Heart right ventricle (tissue), 16 donors: ENCODE measurements at regions not wholly inside any gene's neighbourhood (a gene's known extent, or its start where the extent isn't known, plus 50 kb on each side); places are given as distances from the start of the nearest gene placed in this dataset.

Source experiments
- ATAC-seq, 8 donors: fragments of 200-7000 bp; cut with Tn5 transposase; one replicate each; pipeline ENCODE4 v1.9.1; 2020; ENCODE audit warnings: mild to moderate bottlenecking in 8 of 8, moderate library complexity in 8 of 8, moderate number of reproducible peaks in 1 of 8
- DNase-seq, 2 donors: peaks; one replicate each; pipeline ENCODE4 v3.0.0-alpha.2; 2020
- H3K27ac ChIP-seq, 10 donors: fragments of 200-600 bp; sonication (generic) in 2 of 10; one replicate each; pipeline versions ENCODE4 v1.5.0 to v1.8.0; 2020 to 2022; ENCODE audit warnings: mild to moderate bottlenecking in 3 of 10
- H3K27me3 ChIP-seq, 7 donors: fragments of 200-600 bp; one replicate each; pipeline ENCODE4 v1.8.0; 2021 to 2022; ENCODE audit warnings: mild to moderate bottlenecking in 2 of 7
- H3K36me3 ChIP-seq, 9 donors: fragments of 200-600 bp; sonication (generic) in 1 of 9; one replicate each; pipeline versions ENCODE4 v1.5.0 to v1.8.0; 2020 to 2022; ENCODE audit warnings: mild to moderate bottlenecking in 2 of 9
- H3K4me1 ChIP-seq, 9 donors: fragments of 200-600 bp; sonication (generic) in 1 of 9; one replicate each; pipeline versions ENCODE4 v1.5.0 to v1.8.0; 2020 to 2022; ENCODE audit warnings: mild to moderate bottlenecking in 4 of 9
- H3K4me3 ChIP-seq, 10 donors: fragments of 200-600 bp; sonication (generic) in 2 of 10; one replicate each; pipeline versions ENCODE4 v1.5.0 to v1.8.0; 2020 to 2022; ENCODE audit warnings: mild to moderate bottlenecking in 7 of 10, moderate library complexity in 2 of 10
- H3K9me3 ChIP-seq, 11 donors: fragments of 200-600 bp in 10 of 11; sonication (generic) in 2 of 11; one replicate each; pipeline versions ENCODE4 v1.5.0 to v1.8.0; 2013 to 2022; ENCODE audit warnings: mild to moderate bottlenecking in 2 of 11, control low read depth in 1 of 11, moderate library complexity in 1 of 11
- WGBS, 2 donors: extraction: QIAGEN DNeasy Blood & Tissue Kit; methylation state at CpG; one replicate each; pipeline ENCODE4 v1.1.7; 2013; ENCODE audit warnings: inconsistent platforms in 1 of 2; 5-methylcytosine and 5-hydroxymethylcytosine counted together
- intact Hi-C, 10 donors: fragments of 100-400 bp; cut with DNase I; formaldehyde crosslinking; loops; one replicate each; pipeline versions ENCODE4 v1.11.1 to v1.14.2; 2022
- TF ChIP-seq, protein P1 (sequence below), 9 donors: fragments of 200-600 bp; sonication (generic) in 2 of 9; IDR thresholded peaks; one replicate each; pipeline versions ENCODE4 v1.5.0 to v1.8.0; 2021 to 2022; ENCODE audit warnings: antibody characterized with exemption in 9 of 9, mild to moderate bottlenecking in 5 of 9, moderate library complexity in 1 of 9
- donor health status: Arrhythmogenic right ventricular cardiomyopathy.
- donor health status: ischemic (EF 13 %, LVEDD 7.1; RV severe dilation, severe dysfunction).
- donor health status: healthy with polysubstance abuse.
- donor health status: DM: no; HTN: yes; CAD: no.
- donor health status: DM: no; HTN: no; CAD: no.
- donor health status: ischemic (EF 25% LVEDD 6.9; RV normal size, moderate dysfunction).
- donor health status: ischemic (EF 25% LVEDD 5.7; RV mildly dilated, moderate dysfunction).
- donor health status: healthy.
- donor health status: DM: yes; HTN: yes; CAD: no.
- donor health status: Ischemic cardiomyopathy.
- donor health status: ischemic (EF 35%, LVEDD 5.7; RV mildly dilated, moderate dysfunction).
- donor health status: nonischemic (EF 11% LVEDD 7.7; RV severe dilation, severe dysfunction).
- donor health status: DM: yes; HTN: yes; CAD: no.
- donor health status: PGD.
- donor health status: ischemic (EF 29% LVEDD 5.4; RV normal size, mild dysfunction).
- donor health status: nonischemic (EF 23%, LVEDD 6.1; RV moderate dilation, normal function).

DNA sequence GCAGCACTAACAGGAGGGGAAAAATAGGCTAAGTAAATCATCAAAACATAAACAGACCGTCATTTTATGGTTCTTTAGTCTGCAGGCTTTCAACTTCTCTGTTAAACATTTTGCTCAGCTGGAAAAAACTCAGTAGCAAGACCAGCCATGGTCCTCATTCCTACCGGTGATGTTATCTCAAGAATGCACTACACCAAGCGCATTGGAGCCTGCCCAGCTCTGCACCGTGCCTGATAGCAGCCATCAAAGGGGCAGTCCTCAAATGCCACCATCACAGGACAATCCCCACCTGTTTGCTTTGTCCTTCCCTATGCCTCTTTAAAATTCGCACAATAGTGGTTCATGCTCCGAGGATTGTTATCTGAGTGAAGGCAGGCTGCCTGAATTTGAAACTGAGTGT, 181.5 kb upstream of the MON1B start:
- TF ChIP-seq, protein P1, sequence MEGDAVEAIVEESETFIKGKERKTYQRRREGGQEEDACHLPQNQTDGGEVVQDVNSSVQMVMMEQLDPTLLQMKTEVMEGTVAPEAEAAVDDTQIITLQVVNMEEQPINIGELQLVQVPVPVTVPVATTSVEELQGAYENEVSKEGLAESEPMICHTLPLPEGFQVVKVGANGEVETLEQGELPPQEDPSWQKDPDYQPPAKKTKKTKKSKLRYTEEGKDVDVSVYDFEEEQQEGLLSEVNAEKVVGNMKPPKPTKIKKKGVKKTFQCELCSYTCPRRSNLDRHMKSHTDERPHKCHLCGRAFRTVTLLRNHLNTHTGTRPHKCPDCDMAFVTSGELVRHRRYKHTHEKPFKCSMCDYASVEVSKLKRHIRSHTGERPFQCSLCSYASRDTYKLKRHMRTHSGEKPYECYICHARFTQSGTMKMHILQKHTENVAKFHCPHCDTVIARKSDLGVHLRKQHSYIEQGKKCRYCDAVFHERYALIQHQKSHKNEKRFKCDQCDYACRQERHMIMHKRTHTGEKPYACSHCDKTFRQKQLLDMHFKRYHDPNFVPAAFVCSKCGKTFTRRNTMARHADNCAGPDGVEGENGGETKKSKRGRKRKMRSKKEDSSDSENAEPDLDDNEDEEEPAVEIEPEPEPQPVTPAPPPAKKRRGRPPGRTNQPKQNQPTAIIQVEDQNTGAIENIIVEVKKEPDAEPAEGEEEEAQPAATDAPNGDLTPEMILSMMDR (IDR thresholded peaks at IDR 0.05): no peak
- H3K36me3 ChIP-seq: no peaks in the 10 kb centered on the region
- no peak overlapping the region for H3K4me3 ChIP-seq
- 27 to 29% methylated on average over 6 of the region's 6 CpGs for WGBS, 2 donors
- peaks cover 0 to 8% (median 0%) of the 10 kb centered on the region in 11 donors for H3K9me3 ChIP-seq
- DNase-seq (no peak), ATAC-seq (no peak)
- intact Hi-C loops: loop anchor here in 1 of 10 donors (10.0 kb wide), 1 partner anchor 55 kb away; no protein-coding TSS in a partner anchor
- no peaks in the 10 kb centered on the region for H3K4me1 ChIP-seq
- H3K27ac ChIP-seq: no peak overlapping the region
- H3K27me3 ChIP-seq: no peaks in the 10 kb centered on the region

DNA sequence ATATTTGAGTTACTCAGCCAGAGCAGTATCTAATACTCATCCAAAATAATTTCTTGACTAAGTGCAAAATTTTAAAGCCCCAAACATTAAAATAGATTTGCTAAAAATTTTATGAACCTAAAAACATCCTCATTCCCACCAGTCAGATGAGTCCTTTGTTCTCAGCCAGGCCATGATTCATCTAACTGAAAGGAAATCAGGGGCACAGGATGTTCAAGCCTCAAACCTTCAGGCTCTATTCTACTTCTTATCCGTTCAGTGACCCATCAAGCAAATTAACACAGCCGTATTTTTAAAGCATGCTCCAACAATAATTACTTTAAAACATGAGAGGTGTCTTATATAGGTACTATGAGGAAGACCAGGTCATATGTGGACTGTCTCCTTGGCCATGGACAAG, 176.5 kb upstream of the MON1B start:
- H3K9me3 ChIP-seq: peaks cover 0 to 8% (median 0%) of the 10 kb centered on the region in 11 donors
- H3K4me1 ChIP-seq: no peaks in the 10 kb centered on the region
- TF ChIP-seq, protein P1 (IDR thresholded peaks at IDR 0.05): no peak
- DNase-seq: no peak
- H3K36me3 ChIP-seq: no peaks in the 10 kb centered on the region
- intact Hi-C loops: no loop called here
- ATAC-seq: no peak
- H3K27me3 ChIP-seq: no peaks in the 10 kb centered on the region
- no peak overlapping the region for H3K27ac ChIP-seq
- 63 to 69% methylated on average over 2 of the region's 2 CpGs for WGBS, 2 donors
- H3K4me3 ChIP-seq: no peak overlapping the region

DNA sequence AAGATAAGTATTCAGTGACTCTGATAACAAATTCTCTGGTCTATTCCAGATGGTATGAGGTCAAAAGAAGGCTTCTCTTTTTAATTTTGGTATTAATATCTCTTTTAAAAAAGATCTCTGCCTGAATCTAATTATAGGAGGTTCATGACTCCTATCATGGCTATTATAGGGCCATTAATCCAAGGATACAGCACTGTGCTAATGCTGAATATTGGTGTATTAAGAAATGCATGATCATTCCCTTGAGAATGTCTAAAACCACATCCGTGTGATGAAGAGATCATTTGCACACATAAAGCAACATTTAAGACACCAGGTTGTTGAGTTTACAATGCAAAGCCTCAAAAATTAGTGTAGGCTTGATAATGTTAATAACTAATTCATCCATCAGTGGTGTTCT, 160.4 kb upstream of the MON1B start:
- no peak for DNase-seq
- H3K9me3 ChIP-seq: peaks cover 0 to 9% (median 0%) of the 10 kb centered on the region in 11 donors
- no peak for ATAC-seq
- intact Hi-C loops: no loop called here
- no peak overlapping the region for H3K4me3 ChIP-seq
- no peaks in the 10 kb centered on the region for H3K36me3 ChIP-seq
- H3K27me3 ChIP-seq: no peaks in the 10 kb centered on the region
- 54 to 67% methylated on average over 1 of the region's 1 CpG for WGBS, 2 donors
- TF ChIP-seq, protein P1 (IDR thresholded peaks at IDR 0.05): no peak
- H3K27ac ChIP-seq: no peak overlapping the region
- H3K4me1 ChIP-seq: no peaks in the 10 kb centered on the region

DNA sequence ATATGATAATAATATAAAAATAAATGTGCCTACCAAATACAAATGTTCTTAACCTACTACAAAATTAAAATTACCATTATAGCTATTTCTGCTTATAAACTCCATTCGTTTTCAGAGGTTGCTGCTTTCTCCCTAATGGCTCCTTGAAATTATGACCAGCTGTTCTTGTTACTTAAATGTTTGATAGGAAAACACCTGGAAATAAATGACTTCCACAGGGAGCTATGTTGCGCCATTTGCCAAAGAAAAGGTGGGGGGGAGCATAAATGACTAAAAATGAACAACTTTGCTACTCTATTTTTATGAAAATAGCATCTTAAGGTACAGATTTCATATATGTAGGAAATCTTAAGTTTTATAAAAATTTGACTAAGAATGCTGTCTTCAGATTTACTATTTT, 157.5 kb upstream of the MON1B start:
- ATAC-seq (no peak), DNase-seq (no peak)
- no peaks in the 10 kb centered on the region for H3K27me3 ChIP-seq
- intact Hi-C loops: no loop called here
- WGBS, 2 donors: 67 to 78% methylated on average over 2 of the region's 2 CpGs
- H3K4me1 ChIP-seq: no peaks in the 10 kb centered on the region
- TF ChIP-seq, protein P1 (IDR thresholded peaks at IDR 0.05): no peak
- no peaks in the 10 kb centered on the region for H3K36me3 ChIP-seq
- no peak overlapping the region for H3K27ac ChIP-seq
- no peak overlapping the region for H3K4me3 ChIP-seq
- peaks cover 0 to 9% (median 0%) of the 10 kb centered on the region in 11 donors for H3K9me3 ChIP-seq
